ENCODE measurements at regions not wholly inside any gene's neighbourhood (a gene's known extent, or its start where the extent isn't known, plus 50 kb on each side); places are given as distances from the start of the nearest gene placed in this dataset.

DNA sequence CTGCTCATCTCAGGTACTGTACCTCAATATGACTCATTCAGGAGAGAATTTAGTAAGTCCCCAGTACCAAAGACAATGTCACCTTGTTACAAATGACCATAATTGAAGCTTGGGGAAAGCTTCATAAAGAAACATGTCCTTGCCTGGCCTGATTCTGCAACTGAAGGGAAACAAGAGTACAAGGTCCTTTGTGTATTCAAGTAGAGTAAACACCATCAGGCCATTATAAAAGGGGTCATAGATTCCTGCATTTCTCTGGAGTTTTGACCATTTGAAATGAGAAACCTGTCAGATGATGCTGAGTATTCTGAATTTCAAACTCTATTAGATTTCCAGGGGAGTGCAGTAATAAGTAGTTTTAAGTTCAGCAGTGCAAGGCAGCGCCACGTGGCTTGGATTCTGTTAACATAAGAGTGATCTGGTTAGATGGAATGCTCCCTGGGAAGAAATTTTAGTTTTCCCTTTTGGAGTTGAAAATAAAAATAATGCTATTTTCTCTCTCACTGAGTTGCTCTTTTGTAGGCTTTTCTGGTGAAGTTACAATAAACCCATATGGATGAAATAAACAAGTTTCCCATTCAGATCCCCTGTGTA is 1054.3 kb downstream of the EPHA7 start:
- no peak for DNase-seq

DNA sequence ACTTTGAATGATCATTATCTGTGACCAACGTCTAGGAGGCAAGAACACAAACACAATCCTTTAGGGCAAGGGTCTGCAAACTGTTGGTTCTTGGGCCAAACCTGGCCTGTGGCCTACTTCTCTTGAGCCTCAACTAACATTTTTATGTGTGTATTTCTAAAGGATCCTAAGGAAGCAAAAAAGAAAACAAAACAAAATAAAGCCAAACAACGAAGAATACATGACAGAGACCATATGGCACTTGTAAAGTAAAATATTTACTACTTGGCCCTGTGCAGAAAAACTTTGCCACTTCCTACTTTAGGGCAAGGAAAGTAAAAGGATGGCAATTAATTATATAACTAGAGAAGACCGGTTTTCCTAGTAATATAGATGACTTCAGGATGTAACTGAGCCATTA is 1056.2 kb downstream of the EPHA7 start:
- DNase-seq: no peak

DNA sequence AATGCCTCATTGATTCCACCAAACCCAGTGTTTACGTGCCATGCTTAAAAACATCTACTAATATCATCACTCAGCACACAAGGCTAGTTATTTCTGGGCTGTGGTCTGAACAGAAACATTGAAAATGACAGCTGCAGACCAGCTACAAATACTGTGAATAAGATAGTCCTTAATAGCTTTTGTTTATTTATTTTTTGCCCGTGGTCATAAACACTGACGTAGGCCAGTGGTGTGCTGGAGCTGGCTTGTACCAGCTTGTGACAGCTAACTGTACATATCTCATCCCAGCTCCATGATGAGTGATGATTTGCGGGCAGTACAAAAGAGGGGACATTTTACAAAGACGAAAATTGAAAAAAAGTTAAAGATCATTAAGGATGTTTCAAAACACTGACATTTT is 1057.0 kb downstream of the EPHA7 start:
- DNase-seq: no peak

DNA sequence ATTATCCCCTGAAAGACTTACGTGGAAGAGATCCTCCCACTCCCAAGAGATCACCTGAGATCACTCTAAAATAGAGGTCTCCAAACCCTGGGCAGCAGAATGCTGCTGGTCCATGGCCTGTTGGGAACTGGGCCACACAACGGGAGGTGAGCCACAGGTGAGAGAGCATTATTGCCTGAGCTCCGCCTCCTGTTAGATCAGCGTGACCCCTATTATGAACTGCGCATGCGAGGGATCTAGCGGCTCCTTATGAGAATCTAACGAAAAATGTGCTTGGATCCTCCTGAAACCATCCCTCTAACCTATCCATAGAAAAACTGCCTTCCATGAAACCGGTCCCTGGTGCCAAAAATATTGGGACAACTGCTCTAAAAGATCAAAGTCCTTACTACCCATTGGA is 1057.4 kb downstream of the EPHA7 start:
- no peak for DNase-seq

DNA sequence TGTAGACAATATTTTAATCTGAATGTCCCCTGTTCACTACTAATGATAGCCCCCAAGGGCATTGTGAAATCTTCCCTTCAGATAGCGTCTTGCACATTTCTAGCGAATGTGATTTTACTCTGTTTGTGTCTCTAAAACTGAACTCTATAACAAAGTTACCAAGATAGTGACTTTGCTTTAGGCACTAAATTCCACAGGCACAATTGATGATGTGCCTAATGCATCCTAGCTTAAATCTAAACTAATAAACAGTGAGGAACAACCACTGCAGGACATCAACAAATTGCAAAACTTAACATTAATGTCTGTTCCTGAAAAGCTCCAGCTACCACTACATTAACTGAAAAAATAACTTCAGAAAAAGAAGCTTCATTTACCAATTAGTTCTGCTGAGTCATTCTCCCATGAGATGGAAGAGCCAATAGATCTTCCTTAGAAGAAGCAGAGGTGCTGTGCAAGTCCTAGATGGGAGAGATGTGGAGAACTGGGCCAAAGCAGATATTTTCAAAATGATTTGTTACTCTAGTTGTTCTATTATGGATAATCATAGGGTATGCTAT is 1065.0 kb downstream of the EPHA7 start:
- DNase-seq: no peak

DNA sequence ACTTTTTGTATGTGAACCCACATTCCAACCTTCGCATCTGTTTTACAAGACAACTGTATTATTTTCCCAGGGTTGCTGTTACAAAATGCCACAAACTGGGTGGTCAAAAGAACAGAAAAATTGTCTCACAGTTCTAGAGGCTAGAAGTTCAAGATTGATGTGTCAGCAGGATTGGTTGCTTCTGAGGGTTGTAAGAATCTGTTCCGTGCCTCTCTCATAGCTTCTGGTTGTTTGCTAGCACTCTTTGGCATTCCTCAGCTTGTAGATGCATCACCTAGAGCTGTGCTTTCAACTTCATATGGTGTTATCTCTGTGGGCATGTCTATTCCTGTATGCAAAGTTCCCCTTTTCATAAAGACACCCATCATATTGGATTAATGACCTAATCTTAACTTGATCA is 1067.2 kb downstream of the EPHA7 start:
- no peak for DNase-seq

DNA sequence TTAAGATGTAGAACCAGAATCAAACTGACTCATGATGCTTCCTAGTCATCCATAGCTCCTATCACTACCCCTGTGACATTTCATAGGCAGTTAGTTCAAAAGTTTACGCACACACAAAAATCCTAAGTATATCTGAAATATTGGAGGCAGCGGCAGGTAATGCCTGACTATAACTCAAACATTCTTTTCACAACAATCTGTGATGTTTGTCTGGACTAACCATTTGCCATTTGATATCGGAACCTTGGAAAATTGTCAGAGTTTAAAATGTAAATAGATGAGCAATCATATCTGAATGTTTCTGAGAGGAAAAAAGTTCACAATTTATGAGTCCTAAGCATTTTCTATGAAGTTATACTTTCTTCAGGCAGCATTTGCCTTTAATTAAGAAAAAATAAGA is 1078.2 kb downstream of the EPHA7 start:
- no peak for DNase-seq

DNA sequence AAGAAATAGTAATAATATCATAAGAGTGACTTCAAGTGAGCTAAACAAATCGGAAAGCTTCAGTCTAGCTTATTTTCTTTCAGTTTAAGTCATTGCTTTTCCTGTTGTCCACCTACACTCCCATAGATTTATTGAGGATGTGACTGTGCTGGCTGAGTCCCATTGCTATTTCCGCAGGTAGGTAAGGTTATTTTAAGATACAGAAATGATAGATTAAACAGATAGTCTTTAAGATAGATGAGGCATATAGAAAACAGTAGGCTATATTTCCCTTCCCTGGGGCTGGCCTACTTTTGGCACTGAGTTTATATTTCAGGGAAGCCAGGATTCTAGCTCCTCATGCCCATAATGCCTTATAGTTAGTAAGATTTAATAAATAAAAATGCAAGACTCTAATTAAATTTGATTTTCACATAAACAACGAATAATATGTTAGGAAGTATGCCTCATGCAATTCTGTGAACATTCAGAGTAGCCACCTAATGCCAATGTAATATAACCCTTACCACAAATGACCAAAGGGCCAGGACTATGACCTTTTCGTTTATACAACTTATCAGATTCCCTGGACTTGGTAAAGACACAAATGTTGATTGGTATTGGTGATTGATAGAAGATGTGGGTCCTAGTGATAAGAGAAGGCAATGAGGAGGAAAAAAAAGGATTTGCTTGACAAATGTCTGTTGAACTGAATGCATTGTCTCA is 1079.3 kb downstream of the EPHA7 start:
- no peak for DNase-seq

DNA sequence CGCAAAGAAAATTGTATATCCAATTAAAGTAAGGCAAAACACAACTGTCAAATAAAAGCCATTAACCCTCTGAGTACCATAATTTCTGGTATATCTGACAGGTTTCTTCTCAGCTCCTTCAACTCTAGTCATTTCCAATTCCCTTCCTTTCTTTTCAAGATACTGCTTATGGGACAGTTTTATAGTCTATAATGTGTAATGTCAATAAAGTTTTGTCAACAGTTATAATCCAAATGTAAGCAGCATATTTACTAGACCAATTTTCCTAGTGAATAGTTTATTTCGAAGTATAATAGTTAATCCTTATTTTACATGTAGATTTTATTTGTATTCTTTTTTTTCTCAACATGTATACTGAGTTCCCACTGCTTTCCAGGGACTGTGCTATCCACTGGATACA is 1081.8 kb downstream of the EPHA7 start:
- DNase-seq: no peak

DNA sequence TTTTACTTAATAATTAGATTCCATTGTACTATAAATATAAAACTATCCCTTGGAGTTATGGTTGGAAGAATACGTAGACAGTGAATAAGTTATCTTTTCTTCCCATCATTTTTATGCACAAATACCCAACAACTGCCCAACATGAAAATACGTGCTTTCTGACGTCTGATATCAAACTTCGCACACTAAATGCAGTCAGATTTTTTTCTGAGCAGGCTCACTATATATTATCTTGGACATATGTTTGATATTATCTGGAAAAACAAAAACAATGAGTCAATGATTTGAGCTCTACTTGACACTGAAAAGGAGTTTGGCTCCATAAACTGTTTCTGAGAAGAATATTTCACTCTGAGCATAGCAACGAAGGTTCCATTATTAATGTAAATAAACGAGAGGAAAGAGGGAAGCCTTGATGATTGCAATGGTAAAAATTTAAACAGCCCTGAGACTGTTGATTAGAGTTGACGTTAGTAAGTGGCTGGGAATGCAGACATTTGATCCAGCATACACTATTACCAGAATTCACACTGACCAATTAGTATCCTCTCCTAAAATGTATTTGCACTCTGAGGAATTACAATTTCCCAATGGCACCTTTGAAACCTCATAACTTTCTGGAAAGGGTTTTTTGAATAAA is 1090.0 kb downstream of the EPHA7 start:
- no peak for DNase-seq

DNA sequence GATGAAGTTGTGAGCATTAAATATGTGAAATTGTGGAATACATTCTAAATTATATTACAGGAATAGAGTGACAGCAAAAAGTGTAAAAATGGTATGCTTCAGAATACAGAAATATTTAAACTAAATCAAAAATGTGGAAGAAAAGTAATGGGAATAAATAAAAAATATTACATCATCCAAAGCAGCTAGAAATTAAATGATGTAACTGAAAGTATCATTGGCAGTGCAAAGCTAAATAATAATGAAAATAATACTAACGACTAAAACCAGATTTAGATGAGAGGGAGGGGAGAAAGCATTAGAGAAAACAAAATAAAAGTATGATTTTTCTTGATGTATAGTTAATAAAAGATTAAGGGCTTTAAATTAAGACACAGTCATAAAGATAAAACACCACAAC is 1104.0 kb downstream of the EPHA7 start:
- DNase-seq: no peak

DNA sequence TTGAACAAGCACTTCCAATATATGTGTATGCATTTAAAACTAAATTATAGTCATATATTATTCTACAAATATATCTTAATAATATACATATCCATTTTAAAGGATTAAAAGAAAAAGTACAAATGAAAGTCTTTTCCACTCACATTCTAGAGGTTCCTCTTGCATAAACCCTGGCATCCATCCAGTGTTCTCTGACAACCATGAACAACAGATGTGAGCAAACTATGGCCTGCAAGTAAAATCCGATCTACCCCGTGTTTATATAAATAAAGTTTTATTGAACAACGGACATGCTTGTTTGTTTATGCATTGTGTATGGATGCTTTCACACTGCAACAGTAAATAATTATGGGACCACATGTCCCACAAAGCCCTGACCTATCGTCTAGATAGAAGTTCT is 1122.3 kb downstream of the EPHA7 start:
- DNase-seq: no peak

DNA sequence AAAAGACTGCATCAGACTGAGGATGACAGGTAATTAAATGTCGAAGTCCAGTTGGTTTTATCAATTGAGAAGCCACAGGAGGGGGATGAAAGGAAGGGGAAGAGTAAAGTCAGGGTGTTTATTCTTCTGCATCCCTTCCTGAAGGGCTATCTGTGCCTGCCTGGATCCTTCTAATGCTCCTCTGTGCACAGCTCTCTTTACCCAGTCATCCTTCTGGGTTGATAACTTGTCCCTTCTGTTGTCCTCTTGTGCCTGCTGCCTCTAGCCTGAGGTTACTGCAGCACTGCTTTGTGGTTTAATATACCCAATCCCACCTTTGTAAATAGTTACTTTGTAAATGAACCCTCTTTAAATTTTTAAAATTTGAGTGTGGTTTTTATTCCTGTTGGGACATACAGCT is 1127.3 kb downstream of the EPHA7 start:
- DNase-seq: no peak

DNA sequence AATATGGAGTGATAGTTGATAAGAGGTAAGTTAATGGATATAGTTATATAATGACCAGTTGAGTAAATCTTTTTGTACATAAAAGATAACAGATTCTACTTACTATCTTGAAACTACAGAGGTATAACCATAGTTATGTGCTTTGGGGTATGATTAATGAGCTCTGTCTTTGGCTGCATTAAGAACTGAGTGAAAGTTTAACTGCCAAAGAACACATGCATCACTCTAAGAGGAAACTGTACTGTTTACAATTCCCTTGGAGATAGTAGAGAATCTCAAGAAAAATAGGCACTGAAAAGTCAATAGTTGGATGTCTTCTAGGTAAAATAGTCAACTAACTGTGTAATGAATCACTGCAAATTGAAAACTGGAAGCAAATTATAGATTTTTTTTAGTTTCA is 1129.5 kb downstream of the EPHA7 start:
- DNase-seq: no peak

DNA sequence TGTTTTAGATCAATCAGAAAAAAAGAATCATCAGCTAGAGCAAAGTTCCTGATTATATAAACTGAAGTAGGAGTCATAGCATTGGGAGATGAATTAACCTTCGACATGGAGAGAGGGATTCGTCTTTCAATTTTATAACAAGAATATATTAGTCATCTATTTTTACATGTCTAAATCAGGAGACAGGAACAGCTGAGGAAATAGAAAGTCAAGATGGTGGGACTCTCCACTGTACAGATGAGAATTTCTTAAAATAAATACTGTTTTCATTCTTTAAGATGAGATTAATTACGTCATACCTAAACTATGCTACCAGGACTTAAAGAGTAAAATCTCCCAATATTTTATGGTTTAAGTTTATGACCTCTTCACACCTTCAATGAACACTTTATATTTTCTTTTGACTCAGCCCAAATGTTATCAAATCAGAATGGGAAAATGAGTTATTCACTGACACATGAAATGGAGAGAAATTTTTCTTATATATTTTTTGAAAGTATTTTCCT is 1137.7 kb downstream of the EPHA7 start:
- DNase-seq: no peak

DNA sequence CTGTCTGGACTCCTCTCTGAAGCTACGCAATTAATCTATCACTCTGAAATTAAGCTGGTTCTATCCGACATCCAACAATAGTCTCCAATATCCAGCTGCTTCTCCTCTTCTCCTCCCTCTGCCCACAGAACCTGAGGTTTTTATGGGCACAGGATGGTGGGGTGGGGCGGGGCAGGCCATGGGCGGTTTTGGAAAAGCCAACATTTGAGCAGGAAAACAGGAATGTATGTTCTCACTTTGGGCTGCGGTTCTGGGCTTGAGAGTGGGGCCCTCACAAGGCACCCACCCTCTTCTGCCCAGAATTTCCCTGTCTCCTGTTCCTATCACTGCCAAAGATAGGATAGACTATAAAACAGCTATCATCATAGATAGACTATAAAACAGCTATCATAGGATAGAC is 1144.2 kb downstream of the EPHA7 start:
- no peak for DNase-seq

DNA sequence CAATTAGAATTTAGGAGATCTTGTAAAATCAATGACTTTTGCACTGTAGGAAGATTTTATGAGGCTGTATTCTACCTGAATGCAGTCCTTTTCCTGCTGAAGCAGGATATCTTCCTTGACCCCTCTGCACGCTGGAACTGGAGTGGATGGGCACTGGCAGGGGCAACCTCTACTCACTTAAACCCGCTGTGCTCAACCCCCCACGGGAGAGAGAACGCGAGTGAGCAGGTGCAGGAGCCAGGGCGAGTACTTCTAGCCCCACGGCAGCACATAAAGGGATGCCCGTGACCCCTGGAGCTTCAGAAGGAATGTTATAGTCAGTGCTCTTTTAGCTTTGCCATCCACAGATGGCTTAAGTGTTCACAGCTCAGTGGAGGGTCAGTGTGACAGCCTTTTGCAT is 1144.8 kb downstream of the EPHA7 start:
- DNase-seq: no peak

DNA sequence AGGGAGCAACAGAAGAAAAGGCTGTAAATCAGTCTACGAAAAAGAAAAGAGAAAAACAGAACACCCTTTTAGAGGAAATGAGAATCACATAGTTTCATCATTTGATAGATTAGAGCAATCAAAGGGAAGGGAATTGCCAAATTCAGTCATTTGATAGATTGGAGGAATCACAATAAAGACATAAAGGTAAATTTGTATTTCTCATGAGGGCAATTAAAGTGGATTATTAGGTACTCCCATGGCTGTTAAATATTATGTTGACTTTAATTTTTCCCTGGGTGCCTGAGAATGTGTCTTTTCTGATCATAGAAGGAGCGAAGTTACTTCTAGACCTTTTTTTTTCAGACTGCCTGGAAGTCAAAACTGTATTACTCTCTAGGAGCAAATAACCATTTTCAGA is 1145.7 kb downstream of the EPHA7 start:
- DNase-seq: no peak

DNA sequence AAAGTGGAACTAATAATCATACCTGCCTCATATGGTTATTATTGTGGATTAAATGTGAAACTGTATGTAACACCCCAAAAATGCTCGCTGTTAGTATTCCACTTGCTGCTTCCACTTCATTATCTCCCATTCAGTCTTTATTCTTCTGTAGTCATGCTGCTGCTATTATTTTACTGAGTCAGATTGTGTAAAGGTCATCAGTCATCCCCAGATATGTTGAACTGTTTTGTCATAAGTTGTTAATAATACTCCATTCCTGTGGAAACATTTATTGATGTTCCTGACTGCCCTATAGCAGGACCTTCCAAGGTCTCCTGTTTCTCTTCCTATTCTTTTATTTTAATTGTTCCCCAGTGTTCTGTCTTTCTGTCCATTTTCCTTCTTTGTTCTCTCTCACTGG is 1148.3 kb downstream of the EPHA7 start:
- DNase-seq: no peak

DNA sequence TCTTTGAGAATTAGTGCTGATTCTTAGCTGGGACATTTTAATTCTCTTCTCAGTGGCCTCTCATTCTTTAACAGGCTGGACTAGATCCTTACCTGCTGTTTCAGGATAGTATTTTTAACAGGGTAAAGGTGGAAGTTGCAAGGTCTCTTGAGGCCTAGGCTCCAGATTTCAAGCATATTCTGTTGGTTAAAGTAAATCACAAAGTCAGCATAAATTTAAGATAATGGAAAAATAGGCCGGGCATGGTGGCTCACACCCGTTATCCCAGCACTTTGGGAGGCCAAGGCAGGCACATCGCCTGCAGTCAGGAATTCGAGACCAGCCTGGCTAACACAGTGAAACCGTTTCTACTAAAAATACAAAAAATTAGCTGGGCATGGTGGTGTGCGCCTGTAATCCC is 1149.0 kb downstream of the EPHA7 start:
- no peak for DNase-seq

DNA sequence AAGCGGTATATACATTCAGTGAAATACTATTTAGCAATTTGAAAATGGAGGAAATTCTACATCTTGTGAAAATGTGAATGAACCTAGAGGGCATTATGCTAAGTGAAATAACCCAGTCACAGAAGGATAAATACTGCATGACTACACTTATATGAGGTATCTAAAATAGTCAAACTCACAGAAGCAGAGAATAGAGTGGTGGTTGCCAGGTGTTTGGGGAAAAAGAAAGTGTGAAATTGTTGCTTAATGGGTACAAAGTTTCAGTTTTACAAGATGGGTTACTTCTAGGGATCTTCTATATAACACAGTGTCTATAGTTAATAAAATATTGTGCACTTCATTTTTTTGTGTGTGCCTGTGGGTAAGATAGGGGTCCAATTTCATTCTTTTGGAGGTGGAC is 1152.0 kb downstream of the EPHA7 start:
- DNase-seq: no peak

DNA sequence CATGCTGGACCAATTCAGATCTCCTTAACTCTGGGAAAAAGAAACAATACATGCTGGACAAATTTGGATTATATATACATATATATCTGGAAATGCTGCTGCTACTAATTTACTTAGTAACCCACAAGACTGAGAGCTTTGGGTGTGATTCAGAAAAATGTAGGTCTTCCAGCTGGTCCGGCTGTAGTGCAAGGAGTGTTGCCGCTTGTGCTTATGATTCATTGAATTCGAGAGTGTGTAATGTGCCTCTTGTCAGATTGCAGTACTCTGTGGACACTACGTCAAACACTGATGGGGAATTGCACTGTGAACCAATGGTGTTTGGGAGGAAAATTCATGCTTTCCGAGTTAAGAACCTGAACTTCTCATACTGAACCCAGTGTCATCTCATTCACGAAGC is 1155.5 kb downstream of the EPHA7 start:
- DNase-seq: no peak

DNA sequence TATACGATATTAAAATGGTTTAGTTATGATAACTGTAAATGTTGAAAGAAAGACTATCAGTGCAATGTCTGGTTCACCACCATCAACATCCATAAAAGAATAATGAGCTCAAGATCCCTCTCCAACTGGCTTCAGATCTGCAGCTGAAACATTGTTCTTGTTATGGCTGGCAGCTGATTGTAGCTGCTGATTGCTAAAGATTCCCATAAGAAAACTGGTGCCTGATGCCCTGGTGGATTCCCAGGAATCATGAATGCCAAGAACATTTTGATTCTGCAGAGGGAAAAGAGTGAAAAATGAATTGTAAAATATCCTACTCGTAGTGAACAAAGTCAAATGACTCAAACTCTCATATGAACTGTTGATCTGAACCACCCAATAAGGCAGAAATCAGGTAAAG is 1160.2 kb downstream of the EPHA7 start:
- DNase-seq: no peak

DNA sequence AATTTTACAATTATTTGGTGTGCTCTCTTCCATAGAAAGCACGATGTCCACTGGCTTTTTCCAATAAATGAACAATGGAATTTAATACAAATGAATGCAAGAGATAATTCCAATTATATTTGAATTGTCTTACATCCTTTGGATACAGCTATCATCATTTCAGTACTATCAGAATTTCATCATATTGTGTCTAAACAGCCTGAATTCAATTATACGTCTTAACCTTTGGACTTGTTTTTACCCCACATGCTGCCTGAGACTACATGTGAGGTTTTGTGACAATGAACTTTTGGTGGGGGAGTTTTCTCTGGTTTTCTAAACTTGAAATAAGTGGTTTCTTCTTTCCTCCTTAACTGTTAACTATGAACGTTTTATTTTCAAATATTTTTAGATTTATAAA is 1176.0 kb downstream of the EPHA7 start:
- DNase-seq: no peak
